HepG2 (cell line): ENCODE measurements at regions not wholly inside any gene's neighbourhood (a gene's known extent, or its start where the extent isn't known, plus 50 kb on each side); places are given as distances from the start of the nearest gene placed in this dataset.

Experiments used
- ATAC-seq: fragments of 200-7000 bp; cut with Tn5 transposase; 3 replicates; pipeline ENCODE4 v1.9.1; 2020; ENCODE audit warnings: mild to moderate bottlenecking, moderate library complexity
- BruUV-seq: library from RNA; stranded (reverse); fragments of 400-500 nt; replicated peaks from 2 replicates; lab custom pipeline; 2021; lab: Mats Ljungman, UMichigan
- CTCF ChIA-PET: fragments of 300-600 bp; formaldehyde crosslinking; extraction: SDS; loops from one replicate; lab custom pipeline; 2021; ENCODE audit warnings: low total read pairs, inconsistent platforms, low intra/inter-chr PET ratio; lab: Yijun Ruan, JAX
- POLR2A ChIA-PET: fragments of 350-600 bp; sonication (Branson Sonifier 250); formaldehyde crosslinking; loops from one replicate; lab custom pipeline; 2020; ENCODE audit warnings: antibody characterized with exemption, inconsistent platforms; lab: Yijun Ruan, JAX
- DNase-seq: peaks from one replicate; pipeline ENCODE4 v3.0.0-alpha.2; 2015; ENCODE audit warnings: low spot score
- FAIRE-seq: peaks from 3 replicates; lab custom pipeline; 2011; peaks lifted over from hg19 to GRCh38; lab: Jason Lieb, UNC
- H2AFZ ChIP-seq: one replicate; pipeline ENCODE4 v1.6.1; 2011; ENCODE audit warnings: low read length, inconsistent platforms
- H3K27ac ChIP-seq: fragments of 300-600 bp; 3 replicates; pipeline ENCODE4 v1.8.0; 2011; ENCODE audit warnings: mixed run types, mild to moderate bottlenecking, mixed read lengths, low read length, inconsistent platforms; ENCODE audit not compliant: insufficient read depth; ENCODE audit errors: extremely low read length
- H3K27me3 ChIP-seq, 2 experiments: fragments of 200-600 bp in 1 of 2; 2 replicates in 1 of 2; 3 replicates in 1 of 2; pipeline versions ENCODE4 v1.6.0 to v1.8.0; 2011; ENCODE audit warnings: low read length in 2 of 2, mild to moderate bottlenecking in 2 of 2, moderate library complexity in 2 of 2, inconsistent platforms in 1 of 2; ENCODE audit not compliant: insufficient read depth in 2 of 2, control insufficient read depth in 1 of 2
- H3K36me3 ChIP-seq, 2 experiments: fragments of 200-600 bp in 1 of 2; replicated peaks in 1 of 2; 2 replicates in 1 of 2; 3 replicates in 1 of 2; pipeline versions ENCODE4 v1.5.1 to v1.8.0; 2011; ENCODE audit warnings: low read length in 2 of 2, inconsistent platforms in 1 of 2; ENCODE audit not compliant: insufficient read depth in 2 of 2, control insufficient read depth in 1 of 2
- H3K4me1 ChIP-seq: 2 replicates; pipeline ENCODE4 v1.5.1; 2012; ENCODE audit warnings: low read length, inconsistent platforms; ENCODE audit not compliant: insufficient read depth
- H3K4me2 ChIP-seq: 2 replicates; pipeline ENCODE4 v1.6.0; 2011; ENCODE audit warnings: low read depth, low read length, inconsistent platforms
- H3K4me3 ChIP-seq, 3 experiments: fragments of 200-600 bp in 1 of 3; sonication (generic), shearing (Covaris generic) in 1 of 3; replicated peaks in 1 of 3; 2 replicates each; pipeline ENCODE4 v1.5.1; 2011 to 2016; ENCODE audit warnings: low read length in 3 of 3, inconsistent platforms in 2 of 3, low read depth in 2 of 3, mild to moderate bottlenecking in 2 of 3, control low read depth in 1 of 3, mixed read lengths in 1 of 3; ENCODE audit not compliant: insufficient read depth in 1 of 3
- H3K79me2 ChIP-seq: one replicate; pipeline ENCODE4 v1.6.1; 2011; ENCODE audit warnings: low read length, inconsistent platforms; ENCODE audit not compliant: insufficient read depth
- H3K9ac ChIP-seq: 2 replicates; pipeline ENCODE4 v1.6.0; 2011; ENCODE audit warnings: mild to moderate bottlenecking, low read depth, low read length, inconsistent platforms; ENCODE audit not compliant: insufficient read depth
- H3K9me3 ChIP-seq: 2 replicates; pipeline ENCODE4 v1.5.1; 2012; ENCODE audit warnings: mild to moderate bottlenecking, low read length
- H4K20me1 ChIP-seq: 2 replicates; pipeline ENCODE4 v1.6.0; 2011; ENCODE audit warnings: inconsistent platforms, mild to moderate bottlenecking, low read length, moderate library complexity; ENCODE audit not compliant: insufficient read depth
- CHD2 ChIP-seq: IDR thresholded peaks from 2 replicates; pipeline ENCODE4 v1.6.1; 2011; ENCODE audit warnings: low read depth, low read length, improper control_type of control experiment
- HOXA9 ChIP-seq: sonication (generic); formaldehyde crosslinking; IDR thresholded peaks from 2 replicates; pipeline ENCODE4 v1.8.1; 2022; ENCODE audit warnings: missing genetic modification reagents, mild to moderate bottlenecking, moderate library complexity, borderline replicate concordance
- PPARG ChIP-seq: conservative IDR thresholded peaks from 2 replicates; pipeline ENCODE4 v1.6.1; 2016; ENCODE audit warnings: missing biosample characterization, missing genetic modification reagents
- ZKSCAN8 ChIP-seq: IDR thresholded peaks from 2 replicates; pipeline ENCODE4 v1.6.1; 2016; ENCODE audit warnings: borderline replicate concordance, missing genetic modification reagents, missing compliant biosample characterization
- ZNF136 ChIP-seq: sonication (generic); formaldehyde crosslinking; IDR thresholded peaks from 2 replicates; pipeline ENCODE4 v1.8.1; 2022; ENCODE audit warnings: low read depth, mild to moderate bottlenecking, moderate library complexity, missing genetic modification reagents
- ZNF350 ChIP-seq: sonication (generic); formaldehyde crosslinking; IDR thresholded peaks from 2 replicates; pipeline ENCODE4 v1.4.0; 2020; ENCODE audit warnings: mild to moderate bottlenecking, low read depth, missing genetic modification reagents, borderline replicate concordance
- WGBS: methylation state at CpG from one replicate; pipeline ENCODE4 v1.1.6; 2017; ENCODE audit warnings: low lambda C conversion rate; 5-methylcytosine and 5-hydroxymethylcytosine counted together
- in situ Hi-C: cut with HindIII; loops from 2 replicates; pipeline ENCODE4 v1.10.0; 2017; ENCODE audit warnings: low pct_unique_long_range_greater_than_20kb; ENCODE audit not compliant: extremely low pct_ligation_motif_present
- intact Hi-C: fragments of 100-400 bp; cut with micrococcal nuclease; formaldehyde crosslinking; loops from one replicate; pipeline ENCODE4 v1.10.0; 2022; ENCODE audit not compliant: unreplicated experiment
- TF ChIP-seq, protein P1 (sequence below): sonication (generic); formaldehyde crosslinking; IDR thresholded peaks from 2 replicates; pipeline ENCODE4 v1.4.0; 2020; ENCODE audit warnings: missing genetic modification reagents, borderline replicate concordance
- TF ChIP-seq, protein P2 (sequence below): sonication (generic); formaldehyde crosslinking; IDR thresholded peaks from 2 replicates; pipeline ENCODE4 v1.4.0; 2020; ENCODE audit warnings: mild to moderate bottlenecking, missing genetic modification reagents, borderline replicate concordance

DNA sequence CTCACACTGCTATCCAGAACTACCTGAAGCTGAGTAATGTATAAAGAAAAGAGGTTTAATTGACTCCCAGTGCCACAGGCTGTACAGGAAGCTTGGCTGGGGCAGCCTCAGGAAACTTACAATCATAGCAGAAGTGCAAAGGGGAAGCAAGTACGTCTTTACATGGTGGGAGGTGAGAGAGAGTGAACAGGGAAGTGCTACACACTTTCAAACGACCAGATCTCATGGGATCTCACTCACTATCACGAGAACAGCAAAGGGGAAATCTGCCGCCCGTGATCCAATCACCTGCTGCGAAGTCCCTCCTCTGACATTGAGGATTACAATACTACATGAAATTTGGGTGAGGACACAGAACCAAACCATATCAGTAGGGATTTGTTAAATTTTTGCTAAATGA is 150.4 kb upstream of the NXPH2 start:
- no TSS peak for BruUV-seq
- FAIRE-seq (no peak), ATAC-seq (no peak), DNase-seq (no peak)
- ChIA-PET POLR2A (no interaction called here), CTCF (no interaction called here)
- H2AFZ ChIP-seq = no peak overlapping the region
- WGBS = 6% methylated on average over 6 of the region's 6 CpGs
- no peak overlapping the region for H3K9ac ChIP-seq
- no peaks in the 10 kb centered on the region for H4K20me1 ChIP-seq
- no peaks in the 10 kb centered on the region for H3K79me2 ChIP-seq
- no peak overlapping the region for H3K4me3 ChIP-seq
- no peaks in the 10 kb centered on the region for H3K36me3 ChIP-seq
- no peaks in the 10 kb centered on the region for H3K4me1 ChIP-seq
- in situ Hi-C loops = no loop called here
- no peaks in the 10 kb centered on the region for H3K9me3 ChIP-seq
- H3K27me3 ChIP-seq = no peaks in the 10 kb centered on the region
- H3K4me2 ChIP-seq = no peak overlapping the region
- intact Hi-C loops = no loop called here
- H3K27ac ChIP-seq = no peak overlapping the region
- no peak for TF ChIP-seq ZKSCAN8 (CRISPR knock-in tag)
- TF ChIP-seq, protein P1, sequence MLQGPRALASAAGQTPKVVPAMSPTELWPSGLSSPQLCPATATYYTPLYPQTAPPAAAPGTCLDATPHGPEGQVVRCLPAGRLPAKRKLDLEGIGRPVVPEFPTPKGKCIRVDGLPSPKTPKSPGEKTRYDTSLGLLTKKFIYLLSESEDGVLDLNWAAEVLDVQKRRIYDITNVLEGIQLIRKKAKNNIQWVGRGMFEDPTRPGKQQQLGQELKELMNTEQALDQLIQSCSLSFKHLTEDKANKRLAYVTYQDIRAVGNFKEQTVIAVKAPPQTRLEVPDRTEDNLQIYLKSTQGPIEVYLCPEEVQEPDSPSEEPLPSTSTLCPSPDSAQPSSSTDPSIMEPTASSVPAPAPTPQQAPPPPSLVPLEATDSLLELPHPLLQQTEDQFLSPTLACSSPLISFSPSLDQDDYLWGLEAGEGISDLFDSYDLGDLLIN = no peak
- no peak for TF ChIP-seq PPARG (CRISPR knock-in tag)
- no peak for TF ChIP-seq ZNF350 (CRISPR knock-in tag)
- peak; percentile 72 for TF ChIP-seq CHD2

DNA sequence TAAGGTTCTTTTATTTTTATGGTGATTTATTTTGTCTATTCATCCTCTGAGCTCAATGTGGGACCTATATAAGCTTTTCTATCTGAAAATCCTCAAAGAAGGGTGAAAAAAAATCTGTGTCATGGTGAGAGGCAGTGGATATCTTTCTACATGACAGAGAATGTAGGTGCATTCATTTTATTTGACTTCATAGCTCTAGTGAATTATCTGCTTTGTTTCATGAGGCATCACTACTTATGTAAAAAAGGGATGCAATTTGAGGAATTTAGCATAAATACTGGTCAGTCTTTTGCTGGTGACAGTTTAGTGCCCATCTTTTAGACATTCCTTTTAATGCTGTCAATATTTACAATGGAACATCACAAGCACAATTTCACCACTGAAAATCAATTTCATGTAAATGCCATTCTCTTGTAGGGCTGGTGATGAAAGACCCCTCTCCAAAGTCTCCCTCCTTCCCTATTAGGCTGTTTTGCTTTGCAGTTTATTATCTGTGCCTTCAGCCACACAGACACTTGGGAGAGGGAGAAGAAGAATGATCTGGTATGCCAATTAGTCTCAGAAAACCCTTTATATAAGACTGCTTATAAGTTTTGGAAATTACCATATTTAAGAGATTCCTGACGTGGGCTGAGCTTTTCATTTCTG is 148.3 kb upstream of the NXPH2 start:
- intact Hi-C loops = no loop called here
- no peak overlapping the region for H3K9ac ChIP-seq

More for the DNA sequence above, 148.3 kb upstream of the NXPH2 start:
- Histone ChIP-seq H3K79me2 (no peaks in the 10 kb centered on the region), H3K4me3 (no peak overlapping the region), H3K27me3 (no peaks in the 10 kb centered on the region), H3K36me3 (no peaks in the 10 kb centered on the region), H3K4me2 (no peak overlapping the region), H2AFZ (no peak overlapping the region), H4K20me1 (no peaks in the 10 kb centered on the region), H3K27ac (no peak overlapping the region), H3K4me1 (no peaks in the 10 kb centered on the region), H3K9me3 (no peaks in the 10 kb centered on the region)
- FAIRE-seq = no peak
- no peak for ATAC-seq
- in situ Hi-C loops = loop anchor here (5.0 kb wide), 1 partner anchor 104 kb away; no protein-coding TSS in a partner anchor
- 0% methylated on average over 1 of the region's 1 CpG for WGBS
- ChIA-PET POLR2A (no interaction called here), CTCF (no interaction called here)
- TF ChIP-seq ZNF136 (CRISPR knock-in tag) = no peak
- TF ChIP-seq, protein P2, sequence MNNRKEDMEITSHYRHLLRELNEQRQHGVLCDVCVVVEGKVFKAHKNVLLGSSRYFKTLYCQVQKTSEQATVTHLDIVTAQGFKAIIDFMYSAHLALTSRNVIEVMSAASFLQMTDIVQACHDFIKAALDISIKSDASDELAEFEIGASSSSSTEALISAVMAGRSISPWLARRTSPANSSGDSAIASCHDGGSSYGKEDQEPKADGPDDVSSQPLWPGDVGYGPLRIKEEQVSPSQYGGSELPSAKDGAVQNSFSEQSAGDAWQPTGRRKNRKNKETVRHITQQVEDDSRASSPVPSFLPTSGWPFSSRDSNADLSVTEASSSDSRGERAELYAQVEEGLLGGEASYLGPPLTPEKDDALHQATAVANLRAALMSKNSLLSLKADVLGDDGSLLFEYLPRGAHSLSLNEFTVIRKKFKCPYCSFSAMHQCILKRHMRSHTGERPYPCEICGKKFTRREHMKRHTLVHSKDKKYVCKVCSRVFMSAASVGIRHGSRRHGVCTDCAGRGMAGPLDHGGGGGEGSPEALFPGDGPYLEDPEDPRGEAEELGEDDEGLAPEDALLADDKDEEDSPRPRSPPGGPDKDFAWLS = no peak
- no peak for TF ChIP-seq HOXA9 (CRISPR knock-in tag)
- DNase-seq = no peak
- no TSS peak for BruUV-seq
